ENCODE measurements at regions not wholly inside any gene's neighbourhood (a gene's known extent, or its start where the extent isn't known, plus 50 kb on each side); places are given as distances from the start of the nearest gene placed in this dataset.

DNA sequence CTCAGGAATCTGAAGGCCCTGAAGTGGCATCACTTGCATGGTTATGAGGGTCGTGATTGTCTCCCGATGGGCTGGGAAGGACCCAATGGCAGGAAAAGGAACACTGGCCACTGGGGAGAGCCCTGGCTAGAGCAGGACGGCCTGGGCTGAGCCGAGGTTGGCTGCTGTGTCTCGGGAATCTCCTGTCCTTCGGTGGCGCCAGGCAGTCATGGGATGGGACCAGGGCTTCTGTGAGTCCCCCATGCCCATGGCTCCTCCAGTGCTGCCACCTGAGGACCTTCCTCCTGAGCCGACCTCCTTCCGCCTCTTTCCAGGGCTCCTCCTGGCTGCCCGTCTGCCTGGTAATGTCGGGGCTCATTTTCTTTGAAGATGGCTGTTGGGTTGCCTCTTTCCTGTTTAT lies 1394.0 kb downstream of the BRD1 start:
- DNase-seq (ENCODE audit: low read depth in 2 of 2): no peak

DNA sequence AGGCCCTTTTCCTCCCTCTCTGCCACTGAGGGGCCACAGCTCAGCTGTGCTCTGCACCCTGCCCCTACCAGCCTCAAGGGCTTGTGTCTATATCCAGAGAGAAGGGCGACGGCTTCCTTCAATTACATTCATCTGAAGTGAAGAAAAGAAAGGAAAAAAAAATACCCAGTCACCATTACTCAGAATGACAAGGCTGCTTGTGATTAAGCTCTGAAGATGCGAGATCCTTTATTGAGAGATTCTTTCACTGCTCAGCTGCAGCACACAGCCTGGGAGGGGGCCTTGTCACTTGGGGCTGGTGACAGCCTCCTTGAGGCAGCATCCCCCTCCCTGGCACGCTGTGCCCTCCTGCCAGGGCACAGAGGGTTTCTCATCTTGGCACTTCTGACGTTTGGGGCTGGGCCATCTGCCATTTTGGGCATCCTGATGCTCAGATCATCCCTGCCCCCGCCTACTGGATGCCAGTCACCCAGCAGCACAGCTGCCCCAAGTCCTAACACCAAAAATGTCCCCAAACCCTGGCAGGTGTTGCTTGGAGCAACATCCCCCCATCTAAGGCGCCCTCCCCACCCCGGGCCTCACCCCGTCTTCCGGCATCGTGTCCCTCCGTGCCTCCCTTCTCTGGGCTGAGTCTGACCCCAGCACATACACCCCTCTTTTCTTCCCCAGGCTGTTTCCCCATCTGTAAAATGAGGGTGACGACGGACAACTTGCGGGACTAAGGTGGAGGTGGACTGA lies 1394.7 kb downstream of the BRD1 start:
- DNase-seq (ENCODE audit: low read depth in 2 of 2): no peak

DNA sequence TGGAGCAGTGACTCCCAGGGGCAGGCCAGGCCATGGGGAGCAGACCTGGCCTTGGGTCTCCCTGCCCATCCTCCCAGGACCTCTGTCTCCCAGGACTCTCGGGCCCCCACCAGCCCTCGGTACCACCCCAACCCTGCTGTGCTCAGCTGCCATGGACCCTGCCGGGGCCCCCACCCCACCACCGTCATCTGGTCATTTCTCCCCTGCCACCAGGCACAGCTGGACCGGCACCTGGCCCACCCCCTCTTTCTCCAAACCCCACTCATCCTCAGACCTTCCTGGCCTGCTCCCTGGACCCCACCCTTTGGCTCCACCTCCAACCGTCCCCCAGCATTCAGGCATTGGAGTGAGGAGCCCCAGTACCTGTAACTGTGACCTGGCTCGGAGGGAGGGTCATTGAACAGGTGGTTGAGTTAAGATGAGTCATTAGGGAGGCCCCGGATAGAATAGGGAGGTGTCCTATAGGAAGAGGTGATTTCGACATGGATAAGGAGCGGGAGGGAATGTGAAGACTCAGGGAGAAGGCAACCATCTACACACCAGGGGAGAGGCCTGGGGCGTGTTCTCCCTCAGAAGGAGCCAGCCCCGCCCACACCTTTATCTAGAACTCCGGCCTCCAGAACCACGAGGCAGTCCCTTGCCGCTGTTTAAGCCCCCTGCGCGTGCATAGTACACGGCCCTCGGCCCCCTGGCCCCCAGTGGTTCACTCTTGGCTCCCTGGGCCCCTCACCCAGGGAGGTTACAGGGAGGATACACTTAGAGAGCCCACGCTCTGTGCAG lies 1395.9 kb downstream of the BRD1 start:
- no peak for DNase-seq (ENCODE audit: low read depth in 2 of 2)

DNA sequence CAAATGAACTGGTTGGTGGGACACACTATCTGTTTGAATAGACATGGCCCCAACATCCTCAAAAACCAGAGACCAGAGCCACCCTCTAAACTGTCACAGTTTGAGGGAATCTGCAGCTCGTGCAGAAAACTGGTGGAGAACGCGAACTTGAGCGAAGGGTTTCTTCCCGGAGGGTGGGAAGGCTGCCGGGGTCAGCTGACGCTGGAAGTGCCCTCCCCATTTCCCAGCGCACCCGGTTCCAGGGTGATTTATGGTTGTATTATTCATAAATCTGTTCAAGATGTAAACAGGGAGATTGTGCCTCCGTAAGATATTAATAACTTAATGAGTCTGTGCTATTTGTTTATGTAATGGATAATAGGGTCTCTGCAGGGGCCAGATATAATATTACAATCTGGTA lies 1396.7 kb downstream of the BRD1 start:
- DNase-seq (ENCODE audit: low read depth in 2 of 2): no peak

DNA sequence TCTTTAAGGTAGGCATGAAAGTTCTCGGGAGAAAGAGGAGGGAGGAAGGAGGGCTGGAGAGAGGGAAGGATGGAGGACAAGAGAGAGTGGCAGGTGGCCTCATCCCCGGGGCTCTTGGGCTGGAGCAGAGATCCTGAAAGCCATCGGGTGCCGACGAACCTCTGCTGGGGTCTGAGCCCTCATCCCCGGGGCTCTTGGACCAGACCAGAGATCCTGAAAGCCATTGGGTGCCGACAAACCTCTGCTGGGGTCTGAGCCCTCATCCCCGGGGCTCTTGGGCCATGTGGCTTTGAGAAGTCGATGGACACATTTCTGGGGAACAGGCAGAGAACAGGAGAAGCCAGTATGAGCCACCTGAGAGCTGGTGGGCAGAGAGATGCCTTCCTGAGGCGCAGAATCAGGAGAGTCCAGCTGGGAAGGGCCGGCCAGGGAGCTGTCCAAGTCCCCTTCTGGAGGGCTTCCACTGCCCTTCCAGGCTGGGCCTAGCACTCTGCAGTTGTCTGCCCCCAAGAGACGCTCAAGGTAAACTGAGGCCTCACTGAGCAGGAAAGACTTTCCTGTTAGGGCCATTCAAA lies 1398.1 kb downstream of the BRD1 start:
- DNase-seq (ENCODE audit: low read depth in 2 of 2): no peak

DNA sequence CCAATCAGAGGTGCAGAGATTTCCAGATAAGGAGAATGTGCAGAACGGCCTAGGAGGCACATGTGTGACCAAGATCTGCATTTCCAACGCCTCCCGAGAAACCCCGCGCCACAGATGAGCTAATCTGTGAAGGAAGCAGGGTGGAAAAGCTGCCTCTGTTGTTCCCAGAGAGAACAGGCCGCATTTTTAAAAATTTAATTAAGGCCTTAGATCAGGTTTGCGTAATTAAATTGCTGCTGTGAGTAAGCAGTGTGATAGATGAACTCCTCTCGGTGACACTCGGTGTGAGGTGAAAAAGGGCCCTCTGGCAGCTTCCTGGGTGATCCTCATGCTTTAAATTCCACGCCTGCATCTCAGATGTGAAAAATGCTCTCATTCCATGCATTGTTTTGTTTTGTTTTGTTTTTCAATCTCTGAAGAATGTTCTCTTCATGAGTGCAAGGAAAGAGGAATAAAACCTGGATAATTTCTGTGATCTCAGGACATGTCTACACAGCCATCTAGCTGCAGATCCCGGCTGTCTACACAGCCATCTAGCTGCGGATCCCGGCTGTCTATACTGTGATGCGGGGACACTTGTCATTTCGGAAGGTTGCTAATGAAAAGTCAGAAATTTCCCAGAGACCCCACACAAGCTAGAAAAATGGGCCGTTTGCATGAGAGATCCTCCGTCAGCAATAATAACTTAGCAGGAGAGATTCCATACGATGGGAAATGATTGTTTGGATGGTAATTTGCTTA lies 1398.9 kb downstream of the BRD1 start:
- DNase-seq (ENCODE audit: low read depth in 2 of 2): no peak

DNA sequence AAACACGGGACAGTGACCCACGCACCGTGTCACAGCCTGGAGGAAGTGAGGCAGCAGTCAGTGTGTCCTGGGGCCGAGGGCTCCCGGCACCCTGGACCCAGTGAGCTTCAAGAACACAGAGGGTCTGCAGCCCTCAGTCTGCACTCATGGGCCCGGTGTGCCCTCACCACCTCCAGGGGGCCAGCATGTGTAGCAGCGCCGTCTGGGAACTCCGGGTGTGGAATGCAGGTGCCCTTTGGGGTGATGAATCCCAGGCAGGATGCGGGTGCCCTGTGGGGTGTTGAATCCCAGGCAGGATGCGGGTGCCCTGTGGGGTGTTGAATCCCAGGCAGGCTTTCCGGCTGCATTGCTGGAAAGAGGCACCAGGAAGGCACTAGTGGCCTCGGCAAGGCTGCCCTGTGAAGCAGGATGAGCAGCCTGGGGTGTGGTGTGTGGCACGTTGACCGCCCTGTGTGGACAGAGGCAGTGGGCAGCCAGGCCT lies 1399.9 kb downstream of the BRD1 start:
- no peak for DNase-seq (ENCODE audit: low read depth in 2 of 2)

DNA sequence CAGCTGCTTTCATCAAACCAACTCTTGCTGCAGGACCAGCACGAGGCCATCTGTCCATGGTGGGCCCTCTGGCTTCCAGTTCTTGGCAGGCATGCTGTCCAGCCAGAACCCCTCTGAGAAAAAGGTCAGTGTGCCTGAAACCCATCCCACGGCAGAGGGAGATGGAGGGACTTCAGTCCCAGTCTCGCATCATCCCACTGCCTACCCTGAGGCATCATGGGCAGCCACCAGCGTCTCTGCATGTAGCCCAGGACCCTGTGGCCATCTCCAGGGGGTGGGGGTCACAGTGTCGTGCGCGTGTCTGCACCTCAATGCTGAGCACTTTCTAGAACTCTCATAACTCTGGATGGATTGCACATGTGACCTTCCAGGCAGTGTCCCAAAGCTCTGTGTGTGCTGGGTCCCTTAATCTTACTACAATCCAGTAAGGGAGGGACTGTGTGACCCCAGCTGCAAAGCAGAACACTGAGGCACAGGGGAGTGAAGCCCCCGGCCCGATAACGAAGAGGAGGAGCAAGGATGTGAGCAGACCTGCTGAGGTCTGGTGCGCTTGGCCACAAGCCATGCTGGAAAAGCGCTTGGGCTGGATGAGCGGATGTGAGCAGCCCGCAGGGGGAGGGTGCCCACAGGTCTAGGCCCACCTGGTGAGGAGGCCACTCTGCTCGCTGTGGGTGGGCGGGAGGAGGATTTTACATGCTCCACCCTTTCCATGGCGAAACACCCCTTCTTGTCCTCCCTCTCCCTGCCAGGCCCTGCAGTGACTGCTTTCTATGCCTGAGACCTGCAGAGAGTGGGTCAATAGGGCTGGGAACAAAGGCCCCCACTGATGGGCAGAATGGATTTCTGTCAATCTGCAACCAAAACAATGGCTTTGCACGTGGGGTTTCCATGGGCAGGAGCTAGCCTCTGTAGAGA lies 1401.0 kb downstream of the BRD1 start:
- no peak for DNase-seq (ENCODE audit: low read depth in 2 of 2)

DNA sequence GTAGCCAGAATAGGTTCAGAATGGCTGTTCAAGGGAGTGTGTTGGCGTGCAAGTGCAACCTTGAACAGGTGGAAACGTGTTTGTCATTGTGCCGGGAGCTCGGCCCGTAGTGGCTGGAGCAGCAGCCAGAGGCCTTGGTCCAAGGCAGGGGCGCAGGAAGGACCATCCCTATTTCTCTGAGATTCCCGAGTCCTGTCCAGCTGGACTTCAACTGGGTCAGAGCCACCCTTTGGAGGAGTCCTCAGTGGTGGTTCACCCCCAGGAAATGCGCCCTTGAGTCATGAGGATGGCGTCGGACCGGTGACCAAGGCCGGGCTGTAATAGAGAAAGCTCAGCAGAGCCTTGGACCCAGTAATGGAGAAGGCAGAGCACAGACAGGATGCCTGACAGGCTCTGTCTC lies 1402.0 kb downstream of the BRD1 start:
- DNase-seq (ENCODE audit: low read depth in 2 of 2): no peak

DNA sequence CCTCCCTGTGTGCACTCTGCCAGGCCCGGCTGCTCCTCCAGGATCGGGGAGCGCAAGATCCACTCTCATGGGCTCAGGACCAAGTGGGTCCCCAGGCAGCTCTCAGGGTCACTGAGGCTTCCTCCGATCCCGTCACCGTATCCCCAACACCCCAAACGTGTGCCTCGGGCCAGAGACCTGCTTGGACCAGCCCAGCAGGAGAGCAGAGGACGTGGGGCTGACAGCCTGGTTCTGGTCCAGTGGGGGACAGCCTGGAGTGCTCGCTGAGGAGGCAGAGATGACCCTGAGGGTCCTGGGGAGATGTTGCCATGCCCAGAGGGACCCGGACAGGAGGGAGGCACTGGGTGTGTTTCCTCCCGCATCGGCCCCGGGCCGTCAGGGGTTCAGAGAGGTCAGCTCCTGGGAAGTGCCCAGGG lies 1402.6 kb downstream of the BRD1 start:
- no peak for DNase-seq (ENCODE audit: low read depth in 2 of 2)

DNA sequence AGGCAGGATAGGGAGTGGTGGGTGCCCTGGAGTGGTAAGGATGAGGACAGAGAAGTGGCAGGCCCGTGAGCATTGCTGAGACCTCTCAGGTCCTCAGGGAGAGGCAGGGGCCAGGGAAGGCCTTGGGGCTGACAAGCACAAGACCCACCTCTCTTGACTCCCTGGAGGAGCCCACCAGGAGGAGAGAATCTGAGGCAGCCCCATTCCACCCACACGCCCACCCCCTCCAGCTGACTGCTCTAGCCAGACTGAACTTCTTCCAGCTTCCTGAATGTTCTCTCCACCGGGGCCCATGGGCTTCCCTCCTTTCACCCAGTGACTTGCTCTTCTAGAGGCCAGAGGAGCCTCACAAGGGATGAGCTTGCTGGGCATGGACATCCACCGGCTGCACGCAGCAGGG lies 1403.0 kb downstream of the BRD1 start:
- no peak for DNase-seq (ENCODE audit: low read depth in 2 of 2)

DNA sequence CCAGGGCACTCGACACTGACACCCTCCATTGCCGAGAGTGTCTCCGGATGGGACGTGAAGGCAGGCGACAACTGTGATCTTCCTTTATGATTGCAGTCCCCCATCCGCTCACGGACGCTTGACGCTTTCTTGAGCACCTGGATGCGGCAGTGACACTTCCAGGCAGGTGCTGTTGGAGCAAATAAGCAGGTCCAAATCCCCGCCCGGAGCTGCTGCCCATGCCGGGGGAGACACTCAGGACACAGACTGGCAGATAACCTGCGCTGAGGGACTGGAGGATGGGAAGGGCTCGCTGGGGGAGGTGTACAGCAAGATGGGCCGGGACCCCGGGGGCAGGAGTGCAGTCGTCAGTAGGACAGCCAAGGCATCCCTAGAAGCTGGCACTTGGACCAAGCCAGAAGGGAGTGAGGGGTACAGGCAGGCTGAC lies 1403.5 kb downstream of the BRD1 start:
- no peak for DNase-seq (ENCODE audit: low read depth in 2 of 2)

DNA sequence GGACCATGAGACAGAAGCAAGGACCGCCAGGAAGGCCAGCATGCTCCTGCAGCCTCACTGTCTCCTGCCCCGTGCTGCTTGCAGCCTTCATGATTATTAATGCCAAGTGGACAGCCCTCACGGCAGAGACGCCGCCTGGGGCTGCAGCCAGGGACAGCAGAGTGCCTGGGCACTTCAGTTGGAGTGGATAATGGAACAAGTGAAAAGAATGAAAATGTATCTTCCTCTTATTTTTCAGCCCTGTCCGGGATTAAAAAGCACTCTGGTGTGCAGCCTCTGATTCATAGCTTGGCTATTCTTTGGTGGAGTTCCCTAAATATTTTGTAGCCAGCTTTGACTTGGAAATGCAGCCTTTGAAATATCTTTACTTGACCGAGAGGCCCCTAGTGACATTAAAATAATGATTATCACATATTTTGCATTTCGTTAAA lies 1404.2 kb downstream of the BRD1 start:
- DNase-seq (ENCODE audit: low read depth in 2 of 2): no peak

DNA sequence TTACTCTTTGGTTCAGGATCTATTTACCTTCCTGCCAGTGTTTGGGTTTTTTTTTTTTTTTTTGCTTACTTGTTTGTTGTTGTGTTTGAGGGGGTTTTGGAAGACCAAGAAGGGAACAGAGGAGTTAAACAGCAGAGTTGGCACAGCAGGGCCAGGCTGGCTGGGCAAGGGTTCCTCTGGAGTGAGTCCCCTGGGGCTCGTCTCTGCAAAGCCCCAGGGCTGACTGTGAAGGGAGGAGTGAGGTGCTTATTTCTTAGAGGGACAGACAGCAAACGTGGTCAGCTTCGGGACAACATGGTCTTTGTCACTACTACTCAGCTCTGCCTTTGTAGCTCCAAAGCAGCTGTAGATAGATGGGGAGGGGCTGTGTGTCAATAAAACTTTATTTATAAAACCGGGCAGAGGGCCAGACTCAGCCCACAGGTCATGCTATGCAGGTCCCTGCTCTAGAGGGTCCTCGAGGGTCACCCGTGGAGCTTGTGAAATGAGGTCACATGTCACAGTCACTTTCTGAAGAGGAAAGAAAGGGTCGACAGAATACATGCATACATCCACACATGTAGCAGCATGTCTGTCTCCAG lies 1404.7 kb downstream of the BRD1 start:
- no peak for DNase-seq (ENCODE audit: low read depth in 2 of 2)

DNA sequence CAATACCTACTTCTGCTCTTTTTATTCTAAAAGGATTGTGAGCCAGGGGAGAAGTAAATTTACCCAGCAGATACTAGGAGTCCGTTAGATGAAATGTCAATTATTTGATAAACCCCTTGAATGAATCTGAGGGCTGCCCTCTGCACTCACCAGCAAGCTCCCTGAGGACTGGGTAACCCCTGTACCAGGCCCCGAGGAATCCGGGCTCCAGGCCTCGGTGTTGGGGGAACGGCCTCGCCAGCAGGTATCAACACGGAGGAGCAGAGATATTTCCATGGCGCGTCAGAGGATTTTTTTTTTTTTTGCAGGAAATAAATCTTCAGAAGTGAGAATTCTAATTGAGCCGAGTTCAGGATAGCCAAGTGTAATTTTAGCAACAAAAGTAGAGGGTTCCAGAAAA lies 1408.8 kb downstream of the BRD1 start:
- DNase-seq (ENCODE audit: low read depth in 2 of 2): no peak

DNA sequence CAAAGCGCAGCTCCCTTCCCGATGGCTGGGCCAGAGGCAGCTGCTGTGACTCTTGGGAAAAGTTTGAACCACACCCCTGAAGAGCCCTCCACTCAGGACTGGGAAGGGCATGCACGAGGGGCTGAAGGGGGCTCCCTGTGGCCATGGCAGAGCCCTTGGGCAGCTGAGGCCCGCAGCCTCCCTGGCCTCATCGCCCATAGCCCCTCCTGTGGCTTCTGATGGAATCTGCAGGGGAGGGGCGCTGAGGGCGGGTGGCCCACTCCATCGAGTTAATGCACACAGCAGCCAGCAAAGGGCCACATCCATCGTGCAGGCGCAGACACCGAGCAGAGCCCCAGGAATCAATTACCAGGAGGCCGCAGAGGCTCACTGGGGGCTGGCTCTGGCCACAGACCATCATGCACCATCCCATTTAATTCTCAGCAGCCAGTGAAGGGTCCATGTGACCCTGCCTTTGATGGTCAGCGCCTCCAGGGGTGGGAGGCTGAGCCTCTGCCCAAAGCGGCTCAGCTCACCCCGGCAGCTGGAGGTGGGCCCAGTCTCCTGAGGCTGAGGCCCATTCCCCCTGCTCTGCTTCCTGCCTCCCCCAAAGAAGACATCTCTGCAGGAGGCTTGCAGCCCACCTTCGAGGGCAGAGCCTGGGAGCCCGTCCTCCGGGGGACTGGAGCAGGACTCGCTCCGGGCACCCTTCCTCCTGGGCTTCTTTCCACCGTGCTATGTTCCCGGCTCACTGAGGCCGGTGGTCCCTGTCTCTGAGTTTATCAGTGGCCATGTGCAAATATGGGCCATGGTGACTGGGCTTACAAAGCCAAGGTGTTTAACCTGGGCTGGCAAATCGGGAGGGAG lies 1410.2 kb downstream of the BRD1 start:
- DNase-seq (ENCODE audit: low read depth in 2 of 2): no peak

DNA sequence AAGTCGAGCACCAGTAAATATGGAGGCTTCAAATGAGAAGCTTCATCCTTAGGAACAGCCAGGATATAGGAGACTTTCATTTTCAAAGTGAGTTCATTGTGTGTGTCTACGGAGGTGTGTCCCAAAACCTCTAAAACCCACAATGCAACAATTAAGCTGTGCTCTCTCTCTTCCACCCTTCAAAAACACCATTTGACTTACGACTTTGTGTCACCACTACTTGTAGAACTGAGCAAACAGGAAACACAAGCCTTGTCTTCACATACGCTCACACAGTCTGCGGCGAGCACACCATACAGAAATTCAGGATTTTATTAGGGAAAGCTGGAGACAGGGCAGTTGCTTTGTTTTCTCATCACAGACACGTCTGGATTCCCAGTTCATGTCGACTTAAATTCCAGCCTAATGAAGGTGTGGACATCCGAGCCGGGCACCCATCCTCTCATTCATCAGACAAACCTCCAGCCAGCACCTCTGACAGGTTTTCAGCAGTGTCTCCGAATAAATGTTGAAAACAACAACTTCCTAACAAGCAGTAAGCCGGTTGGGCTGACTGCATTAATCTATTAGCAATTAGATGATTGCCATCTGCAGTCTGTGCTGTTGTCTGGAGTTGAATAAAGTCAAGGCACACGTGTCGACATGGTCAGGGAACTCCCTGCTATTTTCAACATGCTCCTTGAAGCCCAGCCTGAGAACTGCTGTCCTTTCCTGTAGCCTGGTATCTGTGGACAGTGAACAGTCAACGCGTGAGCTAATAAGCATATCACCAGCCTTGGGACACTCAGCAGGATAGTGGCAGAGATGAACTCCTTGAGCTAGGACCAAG lies 1411.1 kb downstream of the BRD1 start:
- no peak for DNase-seq (ENCODE audit: low read depth in 2 of 2)

DNA sequence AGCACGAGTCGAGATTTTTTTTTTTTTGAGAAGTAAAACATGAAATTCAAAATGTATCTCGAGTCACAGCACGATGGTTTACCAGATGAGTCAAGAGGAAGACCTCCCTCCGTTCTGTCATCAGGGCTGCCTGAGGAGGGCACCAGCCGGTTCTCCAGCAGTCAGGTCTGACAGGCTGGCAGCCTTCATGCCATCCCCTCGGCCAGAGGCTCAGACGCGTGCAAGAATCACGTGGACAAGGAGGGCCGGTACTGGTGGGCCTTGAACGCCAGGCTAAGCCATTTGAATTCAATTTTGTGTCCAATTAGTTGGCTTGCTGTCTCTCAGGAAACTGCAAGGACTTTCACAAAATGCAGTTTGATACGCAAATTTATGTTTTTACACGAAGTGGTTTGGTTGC lies 1412.2 kb downstream of the BRD1 start:
- no peak for DNase-seq (ENCODE audit: low read depth in 2 of 2)

DNA sequence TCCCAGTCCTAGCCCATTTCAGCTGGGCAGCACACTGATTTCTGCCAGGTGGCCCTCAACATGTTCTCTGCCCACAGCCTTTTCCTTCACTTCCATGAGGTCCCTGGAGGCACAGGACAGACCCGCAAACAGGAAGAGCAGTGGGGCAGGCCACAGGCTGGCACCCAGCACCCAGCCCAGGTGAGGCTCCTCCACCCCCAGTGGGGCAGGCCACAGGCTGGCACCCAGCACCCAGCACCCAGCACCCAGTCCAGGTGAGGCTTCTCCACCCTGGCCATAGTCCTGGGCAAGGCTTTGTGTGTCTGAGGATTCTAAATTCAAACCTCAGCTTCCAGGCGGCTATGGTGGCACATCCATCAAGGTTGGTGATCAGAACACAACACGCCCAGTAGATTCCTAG lies 1413.0 kb downstream of the BRD1 start:
- no peak for DNase-seq (ENCODE audit: low read depth in 2 of 2)

Data from dermis microvascular lymphatic vessel endothelial cell (primary cell).